ENCODE measurements at regions not wholly inside any gene's neighbourhood (a gene's known extent, or its start where the extent isn't known, plus 50 kb on each side); places are given as distances from the start of the nearest gene placed in this dataset.

DNA sequence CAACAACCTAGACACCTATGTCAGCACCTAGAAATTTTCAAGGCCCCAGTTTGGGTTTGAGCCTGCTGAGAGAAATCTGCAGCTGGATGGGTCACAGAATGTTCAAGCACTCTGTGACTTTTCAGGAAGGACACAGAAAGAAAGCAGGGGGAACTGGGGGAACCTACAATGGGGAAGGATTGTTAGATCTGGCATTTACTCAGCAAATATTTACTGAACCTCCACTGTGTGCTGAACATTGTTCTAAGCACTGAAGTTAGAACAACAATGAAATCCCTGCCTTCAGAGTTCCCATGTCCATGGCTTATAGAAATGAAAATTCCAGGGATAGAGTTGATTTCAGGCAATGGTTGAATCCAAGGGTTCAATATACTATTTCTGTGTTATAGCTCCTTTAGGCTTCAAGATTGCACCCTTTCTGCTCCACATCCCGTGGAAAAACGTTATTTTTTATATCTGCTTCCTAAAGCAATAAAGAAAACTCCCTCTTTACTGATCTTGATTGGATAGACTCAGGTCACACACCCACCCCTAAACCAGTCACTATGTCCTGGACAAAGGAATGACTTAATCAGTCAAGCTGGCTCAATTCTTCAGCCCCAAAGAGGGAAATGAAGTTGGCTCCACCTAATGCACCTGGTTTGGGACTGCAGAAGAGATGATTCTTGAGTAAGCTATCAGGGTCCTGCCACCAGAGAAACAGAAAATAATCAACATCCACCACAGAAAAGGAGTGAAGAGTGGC, 95.1 kb downstream of the OR5AK2 start:
- TF ChIP-seq EP300 (IDR thresholded peaks at IDR 0.05) (no peak), POLR2AphosphoS5 (IDR thresholded peaks at IDR 0.05) (no peak), POLR2A (IDR thresholded peaks at IDR 0.05) (no peak)
- TF ChIP-seq, protein P1, sequence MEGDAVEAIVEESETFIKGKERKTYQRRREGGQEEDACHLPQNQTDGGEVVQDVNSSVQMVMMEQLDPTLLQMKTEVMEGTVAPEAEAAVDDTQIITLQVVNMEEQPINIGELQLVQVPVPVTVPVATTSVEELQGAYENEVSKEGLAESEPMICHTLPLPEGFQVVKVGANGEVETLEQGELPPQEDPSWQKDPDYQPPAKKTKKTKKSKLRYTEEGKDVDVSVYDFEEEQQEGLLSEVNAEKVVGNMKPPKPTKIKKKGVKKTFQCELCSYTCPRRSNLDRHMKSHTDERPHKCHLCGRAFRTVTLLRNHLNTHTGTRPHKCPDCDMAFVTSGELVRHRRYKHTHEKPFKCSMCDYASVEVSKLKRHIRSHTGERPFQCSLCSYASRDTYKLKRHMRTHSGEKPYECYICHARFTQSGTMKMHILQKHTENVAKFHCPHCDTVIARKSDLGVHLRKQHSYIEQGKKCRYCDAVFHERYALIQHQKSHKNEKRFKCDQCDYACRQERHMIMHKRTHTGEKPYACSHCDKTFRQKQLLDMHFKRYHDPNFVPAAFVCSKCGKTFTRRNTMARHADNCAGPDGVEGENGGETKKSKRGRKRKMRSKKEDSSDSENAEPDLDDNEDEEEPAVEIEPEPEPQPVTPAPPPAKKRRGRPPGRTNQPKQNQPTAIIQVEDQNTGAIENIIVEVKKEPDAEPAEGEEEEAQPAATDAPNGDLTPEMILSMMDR (IDR thresholded peaks at IDR 0.05), result no peak

All from sigmoid colon (tissue), 4 donors.